ENCODE measurements at regions not wholly inside any gene's neighbourhood (a gene's known extent, or its start where the extent isn't known, plus 50 kb on each side); places are given as distances from the start of the nearest gene placed in this dataset.

DNA sequence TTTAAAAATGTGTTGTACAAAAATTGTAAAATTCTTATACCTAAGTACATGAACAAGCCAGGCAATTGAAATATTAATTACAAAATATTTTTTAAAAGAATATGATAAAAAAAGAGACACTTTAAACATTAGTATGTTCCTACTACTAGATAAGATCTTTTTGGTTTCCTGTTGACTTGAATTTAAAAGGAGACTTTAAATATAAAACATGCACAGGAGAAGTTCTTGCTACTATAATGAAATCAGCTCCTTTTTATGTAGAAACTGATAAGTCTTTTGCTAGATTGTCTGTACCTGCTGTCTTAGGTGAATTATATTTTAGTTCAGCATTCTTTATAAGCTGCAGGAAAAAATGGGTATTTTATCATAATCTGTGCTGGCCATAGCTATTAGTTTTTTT, 140.2 kb downstream of the TNFSF13B start:
- peaks cover 3% of the 10 kb centered on the region for H3K27me3 Mint-ChIP-seq (ENCODE audit: unreplicated experiment)
- DNase-seq = no peak
- H3K27ac Mint-ChIP-seq (ENCODE audit: unreplicated experiment) = no peak overlapping the region
- H3K9me3 Mint-ChIP-seq (ENCODE audit: unreplicated experiment) = no peaks in the 10 kb centered on the region
- TF ChIP-seq, protein P1, sequence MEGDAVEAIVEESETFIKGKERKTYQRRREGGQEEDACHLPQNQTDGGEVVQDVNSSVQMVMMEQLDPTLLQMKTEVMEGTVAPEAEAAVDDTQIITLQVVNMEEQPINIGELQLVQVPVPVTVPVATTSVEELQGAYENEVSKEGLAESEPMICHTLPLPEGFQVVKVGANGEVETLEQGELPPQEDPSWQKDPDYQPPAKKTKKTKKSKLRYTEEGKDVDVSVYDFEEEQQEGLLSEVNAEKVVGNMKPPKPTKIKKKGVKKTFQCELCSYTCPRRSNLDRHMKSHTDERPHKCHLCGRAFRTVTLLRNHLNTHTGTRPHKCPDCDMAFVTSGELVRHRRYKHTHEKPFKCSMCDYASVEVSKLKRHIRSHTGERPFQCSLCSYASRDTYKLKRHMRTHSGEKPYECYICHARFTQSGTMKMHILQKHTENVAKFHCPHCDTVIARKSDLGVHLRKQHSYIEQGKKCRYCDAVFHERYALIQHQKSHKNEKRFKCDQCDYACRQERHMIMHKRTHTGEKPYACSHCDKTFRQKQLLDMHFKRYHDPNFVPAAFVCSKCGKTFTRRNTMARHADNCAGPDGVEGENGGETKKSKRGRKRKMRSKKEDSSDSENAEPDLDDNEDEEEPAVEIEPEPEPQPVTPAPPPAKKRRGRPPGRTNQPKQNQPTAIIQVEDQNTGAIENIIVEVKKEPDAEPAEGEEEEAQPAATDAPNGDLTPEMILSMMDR (IDR thresholded peaks at IDR 0.05; ENCODE audit: partially characterized antibody, unreplicated experiment) = no peak
- no peak overlapping the region for H3K4me3 Mint-ChIP-seq (ENCODE audit: unreplicated experiment)
- no peaks in the 10 kb centered on the region for H3K4me1 Mint-ChIP-seq (ENCODE audit: low read depth, unreplicated experiment)
- H3K36me3 Mint-ChIP-seq (ENCODE audit: unreplicated experiment) = no peaks in the 10 kb centered on the region

- Mint-ChIP-seq H3K9me3 (ENCODE audit: unreplicated experiment) (no peaks in the 10 kb centered on the region), H3K4me3 (ENCODE audit: unreplicated experiment) (no peak overlapping the region), H3K36me3 (ENCODE audit: unreplicated experiment) (peaks cover 5% of the 10 kb centered on the region), H3K27ac (ENCODE audit: unreplicated experiment) (no peak overlapping the region), H3K27me3 (ENCODE audit: unreplicated experiment) (no peaks in the 10 kb centered on the region), H3K4me1 (ENCODE audit: low read depth, unreplicated experiment) (no peaks in the 10 kb centered on the region)
- TF ChIP-seq, protein P1 (IDR thresholded peaks at IDR 0.05; ENCODE audit: partially characterized antibody, unreplicated experiment) = no peak
- no peak for DNase-seq
Observed at GRCh38 chr13:108419768-108420167, 150.2 kb downstream of the TNFSF13B start.

GRCh38 chr13:108425056-108425455, 155.5 kb downstream of the TNFSF13B start:
- TF ChIP-seq, protein P1 (IDR thresholded peaks at IDR 0.05; ENCODE audit: partially characterized antibody, unreplicated experiment) = no peak
- no peak overlapping the region for H3K27ac Mint-ChIP-seq (ENCODE audit: unreplicated experiment)
- no peak for DNase-seq
- H3K27me3 Mint-ChIP-seq (ENCODE audit: unreplicated experiment) = peaks cover 3% of the 10 kb centered on the region
- no peak overlapping the region for H3K4me3 Mint-ChIP-seq (ENCODE audit: unreplicated experiment)
- H3K4me1 Mint-ChIP-seq (ENCODE audit: low read depth, unreplicated experiment) = peaks cover 4% of the 10 kb centered on the region
- H3K36me3 Mint-ChIP-seq (ENCODE audit: unreplicated experiment) = no peaks in the 10 kb centered on the region
- no peaks in the 10 kb centered on the region for H3K9me3 Mint-ChIP-seq (ENCODE audit: unreplicated experiment)

- H3K4me1 Mint-ChIP-seq (ENCODE audit: low read depth, unreplicated experiment) = peaks cover 4% of the 10 kb centered on the region
- TF ChIP-seq, protein P1 (IDR thresholded peaks at IDR 0.05; ENCODE audit: partially characterized antibody, unreplicated experiment) = no peak
- no peaks in the 10 kb centered on the region for H3K36me3 Mint-ChIP-seq (ENCODE audit: unreplicated experiment)
- DNase-seq = no peak
- no peak overlapping the region for H3K27ac Mint-ChIP-seq (ENCODE audit: unreplicated experiment)
- peaks cover 3% of the 10 kb centered on the region for H3K27me3 Mint-ChIP-seq (ENCODE audit: unreplicated experiment)
- no peaks in the 10 kb centered on the region for H3K9me3 Mint-ChIP-seq (ENCODE audit: unreplicated experiment)
- H3K4me3 Mint-ChIP-seq (ENCODE audit: unreplicated experiment) = no peak overlapping the region
Observed at GRCh38 chr13:108426893-108427292, 157.4 kb downstream of the TNFSF13B start.

GRCh38 chr13:108427355-108427754, 157.8 kb downstream of the TNFSF13B start:
- Mint-ChIP-seq H3K4me1 (ENCODE audit: low read depth, unreplicated experiment) (peaks cover 4% of the 10 kb centered on the region), H3K27ac (ENCODE audit: unreplicated experiment) (no peak overlapping the region), H3K36me3 (ENCODE audit: unreplicated experiment) (no peaks in the 10 kb centered on the region), H3K27me3 (ENCODE audit: unreplicated experiment) (peaks cover 3% of the 10 kb centered on the region), H3K4me3 (ENCODE audit: unreplicated experiment) (no peak overlapping the region), H3K9me3 (ENCODE audit: unreplicated experiment) (no peaks in the 10 kb centered on the region)
- TF ChIP-seq, protein P1 (IDR thresholded peaks at IDR 0.05; ENCODE audit: partially characterized antibody, unreplicated experiment) = no peak
- no peak for DNase-seq

Data from glutamatergic neuron (in vitro differentiated cells).